ENCODE measurements at regions not wholly inside any gene's neighbourhood (a gene's known extent, or its start where the extent isn't known, plus 50 kb on each side); places are given as distances from the start of the nearest gene placed in this dataset.

- H3K36me3 ChIP-seq (ENCODE audit: control insufficient read depth, insufficient read depth, low read length) = peaks cover 16% of the 10 kb centered on the region
- H3K9ac ChIP-seq (ENCODE audit: low read depth, low read length) = peak overlapping the region; percentile 48
- no peaks in the 10 kb centered on the region for H3K27me3 ChIP-seq (ENCODE audit: control insufficient read depth, insufficient read depth, low read length)
- H3K4me1 ChIP-seq (ENCODE audit: control insufficient read depth, insufficient read depth, low read length) = peaks cover 16% of the 10 kb centered on the region
- H3K9me3 ChIP-seq (ENCODE audit: control insufficient read depth, insufficient read depth, low read length) = no peaks in the 10 kb centered on the region
- peak overlapping the region; percentile 48 for H3K4me3 ChIP-seq (ENCODE audit: low read depth, low read length)
These were observed 94.6 kb downstream of the ZNF608 start for GRCh38 chr5:124651663-124652513.

GRCh38 chr5:124650951-124651662 lies 95.3 kb downstream of the ZNF608 start:
- no peak overlapping the region for H3K4me3 ChIP-seq (ENCODE audit: low read depth, low read length)
- peaks cover 16% of the 10 kb centered on the region for H3K4me1 ChIP-seq (ENCODE audit: control insufficient read depth, insufficient read depth, low read length)
- H3K9me3 ChIP-seq (ENCODE audit: control insufficient read depth, insufficient read depth, low read length) = no peaks in the 10 kb centered on the region
- no peak overlapping the region for H3K9ac ChIP-seq (ENCODE audit: low read depth, low read length)
- H3K36me3 ChIP-seq (ENCODE audit: control insufficient read depth, insufficient read depth, low read length) = peaks cover 19% of the 10 kb centered on the region
- H3K27me3 ChIP-seq (ENCODE audit: control insufficient read depth, insufficient read depth, low read length) = no peaks in the 10 kb centered on the region

DNA sequence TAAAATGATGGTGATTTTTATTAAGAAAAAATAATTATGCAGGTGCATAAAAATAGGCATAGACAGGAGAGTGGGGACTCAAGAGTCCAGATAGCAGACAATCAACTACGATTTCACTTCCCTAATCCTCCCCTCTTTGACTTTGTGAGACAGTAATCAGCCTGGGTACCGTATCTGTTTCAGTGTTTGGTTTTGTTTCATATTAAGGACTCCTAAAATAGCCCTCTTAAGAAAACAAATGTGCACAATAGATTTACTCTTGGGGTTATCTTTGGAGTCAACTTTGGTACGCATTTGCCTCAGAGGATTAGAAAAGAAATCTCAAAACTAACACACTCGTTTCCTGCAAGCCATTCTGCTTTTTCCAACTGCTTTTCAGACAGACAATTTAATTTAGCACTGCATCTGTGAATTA lies 96.3 kb downstream of the ZNF608 start:
- no peaks in the 10 kb centered on the region for H3K9me3 ChIP-seq (ENCODE audit: control insufficient read depth, insufficient read depth, low read length)
- H3K36me3 ChIP-seq (ENCODE audit: control insufficient read depth, insufficient read depth, low read length) = peaks cover 19% of the 10 kb centered on the region
- no peak overlapping the region for H3K4me3 ChIP-seq (ENCODE audit: low read depth, low read length)
- no peaks in the 10 kb centered on the region for H3K27me3 ChIP-seq (ENCODE audit: control insufficient read depth, insufficient read depth, low read length)
- H3K4me1 ChIP-seq (ENCODE audit: control insufficient read depth, insufficient read depth, low read length) = peaks cover 12% of the 10 kb centered on the region
- H3K9ac ChIP-seq (ENCODE audit: low read depth, low read length) = no peak overlapping the region

- no peaks in the 10 kb centered on the region for H3K27me3 ChIP-seq (ENCODE audit: control insufficient read depth, insufficient read depth, low read length)
- H3K36me3 ChIP-seq (ENCODE audit: control insufficient read depth, insufficient read depth, low read length) = peaks cover 19% of the 10 kb centered on the region
- H3K4me1 ChIP-seq (ENCODE audit: control insufficient read depth, insufficient read depth, low read length) = peaks cover 15% of the 10 kb centered on the region
- H3K9ac ChIP-seq (ENCODE audit: low read depth, low read length) = no peak overlapping the region
- H3K4me3 ChIP-seq (ENCODE audit: low read depth, low read length) = no peak overlapping the region
- no peaks in the 10 kb centered on the region for H3K9me3 ChIP-seq (ENCODE audit: control insufficient read depth, insufficient read depth, low read length)
These were observed 96.8 kb downstream of the ZNF608 start for GRCh38 chr5:124649491-124650146.

- no peak overlapping the region for H3K4me3 ChIP-seq (ENCODE audit: low read depth, low read length)
- no peaks in the 10 kb centered on the region for H3K9me3 ChIP-seq (ENCODE audit: control insufficient read depth, insufficient read depth, low read length)
- no peaks in the 10 kb centered on the region for H3K27me3 ChIP-seq (ENCODE audit: control insufficient read depth, insufficient read depth, low read length)
- H3K9ac ChIP-seq (ENCODE audit: low read depth, low read length) = peak overlapping the region; percentile 10
- H3K4me1 ChIP-seq (ENCODE audit: control insufficient read depth, insufficient read depth, low read length) = peaks cover 15% of the 10 kb centered on the region
- H3K36me3 ChIP-seq (ENCODE audit: control insufficient read depth, insufficient read depth, low read length) = peaks cover 19% of the 10 kb centered on the region
These were observed 97.5 kb downstream of the ZNF608 start for GRCh38 chr5:124648902-124649467.

- Histone ChIP-seq H3K36me3 (ENCODE audit: control insufficient read depth, insufficient read depth, low read length) (peaks cover 19% of the 10 kb centered on the region), H3K4me1 (ENCODE audit: control insufficient read depth, insufficient read depth, low read length) (peaks cover 26% of the 10 kb centered on the region), H3K27me3 (ENCODE audit: control insufficient read depth, insufficient read depth, low read length) (no peaks in the 10 kb centered on the region), H3K9me3 (ENCODE audit: control insufficient read depth, insufficient read depth, low read length) (no peaks in the 10 kb centered on the region), H3K4me3 (ENCODE audit: low read depth, low read length) (no peak overlapping the region), H3K9ac (ENCODE audit: low read depth, low read length) (no peak overlapping the region)
These were observed 99.1 kb downstream of the ZNF608 start for GRCh38 chr5:124647352-124647751.

DNA sequence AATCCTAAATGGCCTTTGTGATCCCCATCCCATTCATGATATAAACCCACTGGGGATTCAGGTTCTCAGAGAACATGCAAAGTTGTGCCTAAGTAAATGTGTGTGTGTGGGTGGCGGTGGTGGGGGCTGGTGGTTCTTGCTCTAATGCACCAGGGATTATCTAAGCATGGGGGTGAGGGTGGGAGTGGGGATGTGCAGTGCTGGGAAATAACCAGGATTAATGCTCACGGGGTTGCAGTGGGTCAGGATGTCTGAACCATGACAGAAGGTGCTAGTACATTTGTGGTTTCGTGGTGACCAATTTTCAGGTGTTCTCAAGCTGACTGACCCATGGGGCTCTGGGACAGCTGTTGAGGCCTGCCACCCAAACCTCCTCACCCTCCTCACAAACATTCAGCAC lies 101.0 kb downstream of the ZNF608 start:
- H3K4me1 ChIP-seq (ENCODE audit: control insufficient read depth, insufficient read depth, low read length) = peaks cover 17% of the 10 kb centered on the region
- no peak overlapping the region for H3K4me3 ChIP-seq (ENCODE audit: low read depth, low read length)
- H3K27me3 ChIP-seq (ENCODE audit: control insufficient read depth, insufficient read depth, low read length) = no peaks in the 10 kb centered on the region
- no peak overlapping the region for H3K9ac ChIP-seq (ENCODE audit: low read depth, low read length)
- H3K9me3 ChIP-seq (ENCODE audit: control insufficient read depth, insufficient read depth, low read length) = no peaks in the 10 kb centered on the region
- peaks cover 22% of the 10 kb centered on the region for H3K36me3 ChIP-seq (ENCODE audit: control insufficient read depth, insufficient read depth, low read length)

GRCh38 chr5:124644582-124644981 lies 101.9 kb downstream of the ZNF608 start:
- H3K9ac ChIP-seq (ENCODE audit: low read depth, low read length) = no peak overlapping the region
- H3K4me3 ChIP-seq (ENCODE audit: low read depth, low read length) = no peak overlapping the region
- H3K27me3 ChIP-seq (ENCODE audit: control insufficient read depth, insufficient read depth, low read length) = no peaks in the 10 kb centered on the region
- peaks cover 20% of the 10 kb centered on the region for H3K4me1 ChIP-seq (ENCODE audit: control insufficient read depth, insufficient read depth, low read length)
- H3K36me3 ChIP-seq (ENCODE audit: control insufficient read depth, insufficient read depth, low read length) = peaks cover 22% of the 10 kb centered on the region
- H3K9me3 ChIP-seq (ENCODE audit: control insufficient read depth, insufficient read depth, low read length) = no peaks in the 10 kb centered on the region

DNA sequence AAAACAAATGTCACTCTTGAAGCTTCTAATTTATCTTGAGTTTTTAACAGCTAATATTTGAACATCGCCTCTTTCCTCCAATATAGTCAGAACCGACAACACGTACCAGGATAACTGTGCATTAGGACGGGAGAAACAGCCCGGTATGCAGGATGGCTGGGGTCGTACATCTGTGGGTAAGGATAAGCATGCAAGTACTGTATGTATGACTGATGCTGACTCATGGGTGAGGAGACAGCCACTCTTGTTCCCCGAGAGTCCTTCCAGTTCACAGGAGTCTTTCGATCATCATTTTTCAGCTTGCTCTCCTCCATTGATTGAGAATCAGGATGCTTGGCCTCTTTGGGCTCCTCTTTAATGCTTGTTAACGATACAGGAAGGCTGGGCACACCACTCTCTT lies 102.3 kb downstream of the ZNF608 start:
- H3K36me3 ChIP-seq (ENCODE audit: control insufficient read depth, insufficient read depth, low read length) = peaks cover 22% of the 10 kb centered on the region

DNA sequence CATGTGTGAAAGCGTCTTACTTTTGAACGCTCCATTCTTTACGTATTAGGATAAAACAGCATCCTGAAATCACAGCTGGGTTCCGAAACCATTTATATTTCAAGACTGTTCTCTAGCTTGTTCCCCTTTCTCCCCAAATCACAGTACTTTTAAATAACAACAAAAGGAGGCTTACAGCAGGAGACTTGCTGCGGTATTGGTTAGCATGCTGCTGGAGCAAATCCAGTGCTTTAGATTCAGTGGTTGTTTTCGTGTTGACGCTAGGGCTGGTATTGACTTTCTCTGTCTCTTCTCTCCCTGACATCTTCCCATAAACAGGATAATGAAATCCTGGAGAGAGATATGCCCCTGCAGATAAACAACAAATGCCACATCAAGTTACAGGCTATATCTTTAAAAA lies 103.1 kb downstream of the ZNF608 start:
- Histone ChIP-seq H3K4me1 (ENCODE audit: control insufficient read depth, insufficient read depth, low read length) (peaks cover 32% of the 10 kb centered on the region), H3K9ac (ENCODE audit: low read depth, low read length) (no peak overlapping the region), H3K9me3 (ENCODE audit: control insufficient read depth, insufficient read depth, low read length) (no peaks in the 10 kb centered on the region), H3K27me3 (ENCODE audit: control insufficient read depth, insufficient read depth, low read length) (no peaks in the 10 kb centered on the region), H3K36me3 (ENCODE audit: control insufficient read depth, insufficient read depth, low read length) (peaks cover 16% of the 10 kb centered on the region), H3K4me3 (ENCODE audit: low read depth, low read length) (no peak overlapping the region)

More for the DNA sequence above, 102.3 kb downstream of the ZNF608 start:
- Histone ChIP-seq H3K4me3 (ENCODE audit: low read depth, low read length) (no peak overlapping the region), H3K9ac (ENCODE audit: low read depth, low read length) (no peak overlapping the region), H3K4me1 (ENCODE audit: control insufficient read depth, insufficient read depth, low read length) (peaks cover 24% of the 10 kb centered on the region), H3K9me3 (ENCODE audit: control insufficient read depth, insufficient read depth, low read length) (no peaks in the 10 kb centered on the region), H3K27me3 (ENCODE audit: control insufficient read depth, insufficient read depth, low read length) (no peaks in the 10 kb centered on the region)

GRCh38 chr5:124642151-124642550 lies 104.3 kb downstream of the ZNF608 start:
- Histone ChIP-seq H3K27me3 (ENCODE audit: control insufficient read depth, insufficient read depth, low read length) (no peaks in the 10 kb centered on the region), H3K36me3 (ENCODE audit: control insufficient read depth, insufficient read depth, low read length) (peaks cover 8% of the 10 kb centered on the region), H3K4me3 (ENCODE audit: low read depth, low read length) (no peak overlapping the region), H3K4me1 (ENCODE audit: control insufficient read depth, insufficient read depth, low read length) (peaks cover 33% of the 10 kb centered on the region), H3K9me3 (ENCODE audit: control insufficient read depth, insufficient read depth, low read length) (no peaks in the 10 kb centered on the region), H3K9ac (ENCODE audit: low read depth, low read length) (no peak overlapping the region)

All from iPS-15b (cell line).